CD14-positive monocyte (primary cell): ENCODE measurements at regions not wholly inside any gene's neighbourhood (a gene's known extent, or its start where the extent isn't known, plus 50 kb on each side); places are given as distances from the start of the nearest gene placed in this dataset.

ENCODE experiments used
- DNase-seq, 3 donors: peaks; one replicate each; pipeline ENCODE4 v3.0.0-alpha.2; 2011 to 2022
- H2AFZ ChIP-seq: 2 replicates; pipeline ENCODE4 v1.6.0; 2012; ENCODE audit warnings: mild to moderate bottlenecking, low read depth, low read length, inconsistent platforms; ENCODE audit not compliant: insufficient read depth, poor library complexity, severe bottlenecking
- H3K27ac ChIP-seq, 2 donors: 1 replicate in 1 of 2; 2 replicates in 1 of 2; pipeline ENCODE4 v1.5.1; 2012 to 2013; ENCODE audit warnings: low read length in 2 of 2, control low read depth in 1 of 2, inconsistent platforms in 1 of 2, low read depth in 1 of 2, mild to moderate bottlenecking in 1 of 2
- H3K27me3 ChIP-seq, 2 donors: one replicate each; pipeline versions ENCODE4 v1.6.0 to v1.6.1; 2011 to 2013; ENCODE audit warnings: low read length in 2 of 2; ENCODE audit not compliant: control insufficient read depth in 2 of 2, insufficient read depth in 2 of 2
- H3K36me3 ChIP-seq, 2 donors: replicated peaks in 1 of 2; 1 replicate in 1 of 2; 2 replicates in 1 of 2; pipeline versions ENCODE4 v1.5.1 to v1.6.1; 2012 to 2013; ENCODE audit warnings: low read length in 2 of 2, control low read depth in 1 of 2, inconsistent platforms in 1 of 2, mild to moderate bottlenecking in 1 of 2; ENCODE audit not compliant: insufficient read depth in 2 of 2, control insufficient read depth in 1 of 2
- H3K4me1 ChIP-seq, 2 donors: 1 replicate in 1 of 2; 2 replicates in 1 of 2; pipeline versions ENCODE4 v1.5.1 to v1.6.1; 2012 to 2013; ENCODE audit warnings: low read length in 2 of 2, control low read depth in 1 of 2, inconsistent platforms in 1 of 2, mild to moderate bottlenecking in 1 of 2, moderate library complexity in 1 of 2; ENCODE audit not compliant: insufficient read depth in 2 of 2, control insufficient read depth in 1 of 2
- H3K4me2 ChIP-seq: replicated peaks from 2 replicates; pipeline ENCODE3; 2012; ENCODE audit warnings: low read length, moderate library complexity, mild to moderate bottlenecking; ENCODE audit not compliant: poor library complexity, severe bottlenecking; ENCODE audit errors: extremely low read depth
- H3K4me3 ChIP-seq, 3 experiments: fragments of 200-600 bp in 1 of 3; sonication (generic) in 1 of 3; replicated peaks in 1 of 3; 1 replicate in 2 of 3; 2 replicates in 1 of 3; pipeline ENCODE4 v1.5.1; 2011 to 2013; ENCODE audit warnings: low read length in 3 of 3, mild to moderate bottlenecking in 3 of 3, control low read depth in 2 of 3, low read depth in 2 of 3, inconsistent platforms in 1 of 3, moderate library complexity in 1 of 3
- H3K79me2 ChIP-seq: 2 replicates; pipeline ENCODE4 v1.6.0; 2012; ENCODE audit warnings: mild to moderate bottlenecking, control low read depth, inconsistent platforms, low read length, moderate library complexity; ENCODE audit not compliant: insufficient read depth
- H3K9ac ChIP-seq: 2 replicates; pipeline ENCODE4 v1.6.0; 2017; ENCODE audit warnings: low read length, mild to moderate bottlenecking; ENCODE audit not compliant: insufficient read depth, poor library complexity, severe bottlenecking
- H3K9me3 ChIP-seq, 2 donors: replicated peaks in 1 of 2; 1 replicate in 1 of 2; 2 replicates in 1 of 2; pipeline versions ENCODE4 v1.5.1 to v1.6.1; 2012 to 2013; ENCODE audit warnings: low read length in 2 of 2, control low read depth in 1 of 2; ENCODE audit not compliant: control insufficient read depth in 1 of 2, insufficient read depth in 1 of 2
- H4K20me1 ChIP-seq: 2 replicates; pipeline ENCODE4 v1.6.0; 2012; ENCODE audit warnings: mild to moderate bottlenecking, low read length, control low read depth, moderate library complexity; ENCODE audit not compliant: insufficient read depth
- H3K27ac Mint-ChIP-seq, 7 donors: one replicate each; pipeline ENCODE4 v1.8.0; 2020; ENCODE audit warnings: mild to moderate bottlenecking in 7 of 7, mixed read lengths in 7 of 7, moderate library complexity in 6 of 7, inconsistent platforms in 2 of 7
- H3K27me3 Mint-ChIP-seq, 3 donors: one replicate each; pipeline ENCODE4 v1.8.0; 2021 to 2022; ENCODE audit warnings: low read depth in 3 of 3, mild to moderate bottlenecking in 3 of 3, mixed read lengths in 3 of 3, moderate library complexity in 3 of 3, inconsistent platforms in 1 of 3
- H3K36me3 Mint-ChIP-seq, 2 donors: one replicate each; pipeline ENCODE4 v1.8.0; 2020; ENCODE audit warnings: mixed read lengths in 2 of 2, inconsistent platforms in 1 of 2, mild to moderate bottlenecking in 1 of 2
- H3K4me1 Mint-ChIP-seq: one replicate; pipeline ENCODE4 v1.8.0; 2020; ENCODE audit warnings: mild to moderate bottlenecking, mixed read lengths
- H3K4me3 Mint-ChIP-seq, 2 donors: one replicate each; pipeline ENCODE4 v1.8.0; 2020; ENCODE audit warnings: mild to moderate bottlenecking in 2 of 2, mixed read lengths in 2 of 2, moderate library complexity in 1 of 2
- H3K9me3 Mint-ChIP-seq, 7 donors: one replicate each; pipeline ENCODE4 v1.8.0; 2020 to 2022; ENCODE audit warnings: mixed read lengths in 7 of 7, mild to moderate bottlenecking in 6 of 7, moderate library complexity in 6 of 7, inconsistent platforms in 2 of 7
- WGBS: methylation state at CpG from one replicate; pipeline ENCODE4 v1.1.5; 2013; ENCODE audit warnings: missing lambda C conversion rate; ENCODE audit not compliant: insufficient coverage; 5-methylcytosine and 5-hydroxymethylcytosine counted together
- intact Hi-C, 2 donors: fragments of 100-400 bp; cut with micrococcal nuclease; formaldehyde crosslinking; loops; one replicate each; pipeline versions ENCODE4 v1.15.0 to v1.15.1; 2023
- TF ChIP-seq, protein P1 (sequence below): fragments of 200-600 bp; IDR thresholded peaks from one replicate; pipeline ENCODE4 v1.8.0; 2022; ENCODE audit warnings: antibody characterized with exemption, mild to moderate bottlenecking

DNA sequence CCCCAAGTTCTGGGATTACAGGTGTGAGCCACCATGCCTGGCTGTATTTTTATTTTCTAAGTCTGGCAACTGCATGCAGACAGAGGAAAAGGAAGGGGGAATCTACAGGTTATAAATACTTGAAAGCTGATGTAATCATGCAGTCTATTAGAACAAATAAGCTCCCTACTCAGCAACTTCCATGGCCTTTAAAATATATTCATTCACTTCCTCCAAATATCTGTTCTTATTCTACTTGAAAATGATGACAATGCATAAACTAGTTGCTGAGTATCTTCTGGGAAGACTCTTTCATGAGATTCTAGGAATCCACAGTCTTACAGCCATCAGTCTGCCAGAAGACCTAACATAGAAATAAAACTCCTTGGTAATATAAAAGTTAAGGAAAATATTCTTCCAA is 66.9 kb upstream of the NCKAP5 start:
- no peaks in the 10 kb centered on the region for H3K36me3 Mint-ChIP-seq

DNA sequence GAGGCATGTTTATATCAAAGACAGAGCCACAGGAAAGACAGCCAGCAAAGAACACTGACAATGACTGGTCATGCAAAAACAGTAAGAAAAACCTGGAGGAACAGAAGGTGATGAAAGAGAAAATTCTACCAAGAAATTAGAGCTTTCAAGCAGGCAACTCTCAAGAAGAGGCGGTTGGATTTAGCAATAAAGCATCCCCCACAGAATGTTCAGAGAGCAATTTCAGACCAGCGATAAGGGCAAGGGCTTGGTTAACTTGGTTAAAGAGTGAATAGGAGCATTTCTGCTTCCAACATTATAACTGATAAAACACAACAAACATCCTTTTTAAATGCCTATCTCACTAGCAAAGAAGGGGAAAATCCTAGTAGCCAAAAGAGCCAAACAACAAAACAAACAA is 68.0 kb upstream of the NCKAP5 start:
- H3K9me3 ChIP-seq, result no peaks in the 10 kb centered on the region
- H3K27me3 ChIP-seq, result no peaks in the 10 kb centered on the region
- TF ChIP-seq, protein P1, sequence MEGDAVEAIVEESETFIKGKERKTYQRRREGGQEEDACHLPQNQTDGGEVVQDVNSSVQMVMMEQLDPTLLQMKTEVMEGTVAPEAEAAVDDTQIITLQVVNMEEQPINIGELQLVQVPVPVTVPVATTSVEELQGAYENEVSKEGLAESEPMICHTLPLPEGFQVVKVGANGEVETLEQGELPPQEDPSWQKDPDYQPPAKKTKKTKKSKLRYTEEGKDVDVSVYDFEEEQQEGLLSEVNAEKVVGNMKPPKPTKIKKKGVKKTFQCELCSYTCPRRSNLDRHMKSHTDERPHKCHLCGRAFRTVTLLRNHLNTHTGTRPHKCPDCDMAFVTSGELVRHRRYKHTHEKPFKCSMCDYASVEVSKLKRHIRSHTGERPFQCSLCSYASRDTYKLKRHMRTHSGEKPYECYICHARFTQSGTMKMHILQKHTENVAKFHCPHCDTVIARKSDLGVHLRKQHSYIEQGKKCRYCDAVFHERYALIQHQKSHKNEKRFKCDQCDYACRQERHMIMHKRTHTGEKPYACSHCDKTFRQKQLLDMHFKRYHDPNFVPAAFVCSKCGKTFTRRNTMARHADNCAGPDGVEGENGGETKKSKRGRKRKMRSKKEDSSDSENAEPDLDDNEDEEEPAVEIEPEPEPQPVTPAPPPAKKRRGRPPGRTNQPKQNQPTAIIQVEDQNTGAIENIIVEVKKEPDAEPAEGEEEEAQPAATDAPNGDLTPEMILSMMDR, result no peak
- no peak overlapping the region for H3K27ac ChIP-seq
- no peak overlapping the region for H3K4me2 ChIP-seq
- Mint-ChIP-seq H3K9me3 (peaks cover 0 to 3% (median 0%) of the 10 kb centered on the region in 7 donors), H3K36me3 (no peaks in the 10 kb centered on the region), H3K4me3 (no peak overlapping the region), H3K4me1 (no peaks in the 10 kb centered on the region), H3K27ac (no peak overlapping the region), H3K27me3 (peaks cover 0 to 3% (median 0%) of the 10 kb centered on the region in 3 donors)
- H3K36me3 ChIP-seq, result no peaks in the 10 kb centered on the region
- intact Hi-C loops, result no loop called here
- no peaks in the 10 kb centered on the region for H3K79me2 ChIP-seq
- DNase-seq, result no peak
- no peak overlapping the region for H2AFZ ChIP-seq
- H3K4me1 ChIP-seq, result no peaks in the 10 kb centered on the region
- H3K9ac ChIP-seq, result no peak overlapping the region
- H3K4me3 ChIP-seq, result no peak overlapping the region
- H4K20me1 ChIP-seq, result no peaks in the 10 kb centered on the region
- WGBS, result no CpG with 5 or more reads among the region's 2 CpGs

More for the DNA sequence above, 66.9 kb upstream of the NCKAP5 start:
- H4K20me1 ChIP-seq, result no peaks in the 10 kb centered on the region
- DNase-seq, result no peak
- intact Hi-C loops, result no loop called here
- no peak overlapping the region for H2AFZ ChIP-seq
- H3K9me3 ChIP-seq, result no peaks in the 10 kb centered on the region
- H3K4me2 ChIP-seq, result no peak overlapping the region
- Mint-ChIP-seq H3K9me3 (peaks cover 0 to 3% (median 0%) of the 10 kb centered on the region in 7 donors), H3K4me1 (no peaks in the 10 kb centered on the region), H3K27me3 (peaks cover 0 to 3% (median 0%) of the 10 kb centered on the region in 3 donors), H3K27ac (peak overlapping the region in 1 of 7 donors; percentile 57), H3K4me3 (no peak overlapping the region)
- H3K9ac ChIP-seq, result no peak overlapping the region
- no peak overlapping the region for H3K27ac ChIP-seq
- H3K79me2 ChIP-seq, result no peaks in the 10 kb centered on the region
- H3K36me3 ChIP-seq, result no peaks in the 10 kb centered on the region
- TF ChIP-seq, protein P1, result no peak
- no peaks in the 10 kb centered on the region for H3K27me3 ChIP-seq
- H3K4me1 ChIP-seq, result no peaks in the 10 kb centered on the region
- H3K4me3 ChIP-seq, result no peak overlapping the region
